A549 (cell line): ENCODE measurements at regions not wholly inside any gene's neighbourhood (a gene's known extent, or its start where the extent isn't known, plus 50 kb on each side); places are given as distances from the start of the nearest gene placed in this dataset.

Experiments used
- CEBPB ChIP-seq, 2 experiments: fragments of >200 bp in 1 of 2; sonication (Bioruptor Twin) in 1 of 2; formaldehyde crosslinking in 1 of 2; IDR thresholded peaks; 2 replicates each; pipeline ENCODE4 v1.6.1; 2012 to 2016
- CTCF ChIP-seq: fragments of >200 bp; sonication (Bioruptor Twin); formaldehyde crosslinking; IDR thresholded peaks from 3 replicates; pipeline ENCODE4 v1.5.1; 2016
- E2F6 ChIP-seq: IDR thresholded peaks from 2 replicates; pipeline ENCODE4 v1.6.1; 2012; ENCODE audit warnings: low read depth, borderline replicate concordance
- ELK1 ChIP-seq: fragments of 150-350 bp; IDR thresholded peaks from 2 replicates; pipeline ENCODE4 v1.6.1; 2014; ENCODE audit warnings: low read depth, mild to moderate bottlenecking, low read length
- FOXS1 ChIP-seq: fragments of 250-450 bp; sonication (Bioruptor Pico); IDR thresholded peaks from 2 replicates; pipeline ENCODE4 v1.5.0; 2020; ENCODE audit warnings: mild to moderate bottlenecking, moderate library complexity
- HEYL ChIP-seq: fragments of 250-450 bp; sonication (Bioruptor Pico); IDR thresholded peaks from 2 replicates; pipeline ENCODE4 v1.8.0; 2021; ENCODE audit warnings: mild to moderate bottlenecking, moderate library complexity
- JUNB ChIP-seq: fragments of >200 bp; sonication (Bioruptor Twin); formaldehyde crosslinking; IDR thresholded peaks from 2 replicates; pipeline ENCODE4 v1.6.1; 2016
- MAX ChIP-seq: IDR thresholded peaks from 2 replicates; pipeline ENCODE4 v1.6.1; 2012
- RAD21 ChIP-seq, 2 experiments: fragments of >200 bp in 1 of 2; sonication (Bioruptor Twin) in 1 of 2; formaldehyde crosslinking in 1 of 2; IDR thresholded peaks in 1 of 2; conservative IDR thresholded peaks in 1 of 2; 2 replicates in 1 of 2; 3 replicates in 1 of 2; pipeline ENCODE4 v1.6.1; 2012 to 2018; ENCODE audit warnings: inconsistent platforms in 1 of 2
- RARB ChIP-seq: fragments of 250-450 bp; sonication (Bioruptor Pico); IDR thresholded peaks from 2 replicates; pipeline ENCODE4 v1.8.0; 2021; ENCODE audit warnings: mild to moderate bottlenecking, moderate library complexity

GRCh38 chr1:80158771-80159170, 1152.2 kb upstream of the ADGRL4 start:
- TF ChIP-seq CTCF (no peak), RAD21 (conservative IDR thresholded peaks at IDR 0.05 in 1 of 2, IDR thresholded peaks at IDR 0.05 in 1 of 2) (no peak), RARB (CRISPR knock-in tag) (no peak), JUNB (no peak), FOXS1 (no peak), E2F6 (no peak), MAX (no peak), ELK1 (no peak), HEYL (CRISPR knock-in tag) (no peak), CEBPB (IDR thresholded peaks at IDR 0.05) (no peak)
